IPS-NIHi7 (cell line): ENCODE measurements at regions not wholly inside any gene's neighbourhood (a gene's known extent, or its start where the extent isn't known, plus 50 kb on each side); places are given as distances from the start of the nearest gene placed in this dataset.
A peak's percentile ranks its signal among the peaks of the same experiment; 100 is the strongest.

ENCODE experiments used
- DNase-seq: peaks from one replicate; pipeline ENCODE4 v3.0.0; 2012; ENCODE audit warnings: mixed read lengths; ENCODE audit errors: extremely low spot score

GRCh38 chr9:18229992-18230676, 243.8 kb upstream of the ADAMTSL1 start:
- no peak for DNase-seq

- no peak for DNase-seq
Measured at GRCh38 chr9:18233311-18233710, 240.6 kb upstream of the ADAMTSL1 start.

GRCh38 chr9:18233776-18234445, 240.0 kb upstream of the ADAMTSL1 start:
- DNase-seq, result no peak

- DNase-seq, result no peak
Measured at GRCh38 chr9:18235181-18235908, 238.6 kb upstream of the ADAMTSL1 start.

GRCh38 chr9:18236336-18236735, 237.6 kb upstream of the ADAMTSL1 start:
- DNase-seq, result no peak

GRCh38 chr9:18237776-18238175, 236.2 kb upstream of the ADAMTSL1 start:
- no peak for DNase-seq

GRCh38 chr9:18238254-18238653, 235.7 kb upstream of the ADAMTSL1 start:
- DNase-seq, result no peak

- no peak for DNase-seq
Measured at GRCh38 chr9:18238752-18239447, 235.1 kb upstream of the ADAMTSL1 start.

- no peak for DNase-seq
Measured at GRCh38 chr9:18240213-18240612, 233.7 kb upstream of the ADAMTSL1 start.

- no peak for DNase-seq
Measured at GRCh38 chr9:18245911-18246310, 228.0 kb upstream of the ADAMTSL1 start.

GRCh38 chr9:18250053-18250452, 223.9 kb upstream of the ADAMTSL1 start:
- no peak for DNase-seq

- DNase-seq, result no peak
Measured at GRCh38 chr9:18253950-18254349, 220.0 kb upstream of the ADAMTSL1 start.

- peak; percentile 69 for DNase-seq
Measured at GRCh38 chr9:18255158-18255629, 218.8 kb upstream of the ADAMTSL1 start.

GRCh38 chr9:18255747-18256146, 218.2 kb upstream of the ADAMTSL1 start:
- no peak for DNase-seq

- no peak for DNase-seq
Measured at GRCh38 chr9:18256568-18256967, 217.4 kb upstream of the ADAMTSL1 start.

GRCh38 chr9:18260521-18260920, 213.4 kb upstream of the ADAMTSL1 start:
- DNase-seq, result no peak

GRCh38 chr9:18261181-18261580, 212.8 kb upstream of the ADAMTSL1 start:
- DNase-seq, result no peak

GRCh38 chr9:18263377-18263776, 210.6 kb upstream of the ADAMTSL1 start:
- DNase-seq, result no peak

GRCh38 chr9:18268381-18268780, 205.6 kb upstream of the ADAMTSL1 start:
- DNase-seq, result no peak

GRCh38 chr9:18269561-18269960, 204.4 kb upstream of the ADAMTSL1 start:
- DNase-seq, result no peak

- DNase-seq, result no peak
Measured at GRCh38 chr9:18274693-18275092, 199.3 kb upstream of the ADAMTSL1 start.
